NCI-H748 treated with DMSO at 0.1 percent for 48 hours (cell line): ENCODE measurements at regions not wholly inside any gene's neighbourhood (a gene's known extent, or its start where the extent isn't known, plus 50 kb on each side); places are given as distances from the start of the nearest gene placed in this dataset.
A peak's percentile ranks its signal among the peaks of the same experiment; 100 is the strongest.
"Not testable (repeated sequence)": the region's sequence is repeated elsewhere in the genome, so short reads cannot be mapped to it uniquely, and the experiment has no call there.

Experiments used
- DNase-seq: peaks from one replicate; lab custom pipeline; 2025; lab: John Stamatoyannopoulos, UW

DNA sequence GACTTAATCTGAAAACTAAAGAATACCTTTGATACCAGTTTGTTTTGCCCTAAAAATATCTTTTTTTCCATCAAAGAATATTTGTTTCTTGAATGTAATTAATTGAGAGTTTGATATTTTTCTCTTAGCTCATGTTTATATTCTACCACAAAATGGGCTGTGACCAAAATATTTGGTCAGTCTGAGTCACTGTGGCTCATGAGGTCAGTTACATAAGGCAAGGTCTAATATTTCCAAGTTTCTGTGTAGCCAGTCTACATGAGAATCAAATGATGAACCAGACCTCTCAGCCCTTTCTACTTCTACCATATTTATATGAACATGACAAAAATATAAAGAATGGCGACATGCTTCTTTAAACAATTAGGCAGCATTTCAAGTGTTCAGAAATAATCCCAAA is 83.0 kb upstream of the IVNS1ABP start:
- no peak for DNase-seq

DNA sequence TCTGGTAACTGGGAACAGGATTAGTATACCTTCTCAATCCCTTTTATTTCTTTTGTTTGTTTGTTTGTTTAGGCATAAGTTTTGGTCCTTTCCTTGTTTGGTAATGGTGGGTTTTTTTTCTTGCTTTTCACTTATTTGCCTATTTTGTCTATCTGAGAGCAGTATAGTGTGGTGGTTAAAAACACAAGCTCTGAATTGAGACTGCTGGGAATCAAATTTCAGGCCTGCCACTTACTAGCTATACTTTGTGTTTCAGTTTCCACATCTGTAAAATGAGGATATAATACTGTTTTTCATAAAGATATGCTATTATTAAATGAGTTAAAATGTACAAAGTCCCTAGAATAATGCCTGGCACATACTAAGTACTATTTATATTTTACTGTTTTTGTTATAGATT is 81.6 kb upstream of the IVNS1ABP start:
- DNase-seq, result no peak

DNA sequence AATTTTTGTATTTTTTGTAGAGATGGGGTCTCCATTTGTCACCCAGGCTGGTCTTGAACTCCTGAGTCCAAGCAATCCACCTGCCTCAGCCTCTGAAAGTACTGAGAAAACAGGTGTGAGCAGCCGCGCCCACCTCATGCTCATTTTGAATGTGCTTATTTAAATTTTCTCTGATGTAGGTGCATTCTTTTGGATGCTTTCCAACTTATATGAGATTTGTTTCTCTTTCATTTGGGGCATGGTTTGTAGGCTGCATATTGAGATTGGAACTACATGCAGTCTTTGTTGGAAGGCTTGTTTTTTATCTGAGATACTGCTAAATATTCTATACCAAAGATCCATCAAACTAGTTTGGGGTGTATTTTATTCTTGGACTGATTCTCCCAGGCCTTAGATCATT is 81.0 kb upstream of the IVNS1ABP start:
- DNase-seq, result no peak

DNA sequence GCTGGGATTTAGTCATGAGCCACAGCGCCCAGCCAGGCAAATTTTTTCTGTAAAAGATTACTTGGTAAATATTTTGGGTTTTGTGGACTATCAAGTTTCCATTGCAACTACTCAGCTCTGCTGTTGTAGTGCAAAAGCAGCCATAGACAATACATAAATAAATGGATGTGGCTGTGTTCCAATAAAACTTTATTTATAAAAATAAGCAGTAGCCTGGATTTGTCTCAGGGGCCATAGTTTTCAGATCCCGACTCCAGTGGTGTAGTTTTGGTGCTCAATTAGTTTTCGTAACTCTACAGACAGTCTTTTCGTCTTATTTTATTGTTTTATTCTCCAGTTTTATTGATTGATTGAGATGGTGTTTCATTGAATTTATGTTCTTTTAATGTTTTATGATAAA is 80.1 kb upstream of the IVNS1ABP start:
- no peak for DNase-seq

DNA sequence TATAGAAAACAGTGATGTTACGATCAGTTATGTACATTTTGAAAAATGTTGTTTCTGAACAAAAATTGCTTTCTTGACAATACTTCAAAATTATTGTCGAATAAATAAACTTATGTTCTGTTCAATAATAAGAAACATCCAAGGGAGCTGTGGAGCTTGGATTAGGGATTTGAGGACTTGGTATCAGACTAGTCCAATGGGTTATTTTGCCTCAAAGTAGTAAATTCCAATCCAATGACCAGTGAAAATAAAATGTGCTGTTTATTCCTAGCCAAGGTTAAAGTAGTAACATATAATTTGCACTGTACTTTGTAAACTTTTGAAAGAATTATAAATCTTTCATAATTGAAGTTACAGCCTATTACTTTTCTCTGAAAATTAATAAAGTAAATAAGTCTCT is 79.1 kb upstream of the IVNS1ABP start:
- no peak for DNase-seq

DNA sequence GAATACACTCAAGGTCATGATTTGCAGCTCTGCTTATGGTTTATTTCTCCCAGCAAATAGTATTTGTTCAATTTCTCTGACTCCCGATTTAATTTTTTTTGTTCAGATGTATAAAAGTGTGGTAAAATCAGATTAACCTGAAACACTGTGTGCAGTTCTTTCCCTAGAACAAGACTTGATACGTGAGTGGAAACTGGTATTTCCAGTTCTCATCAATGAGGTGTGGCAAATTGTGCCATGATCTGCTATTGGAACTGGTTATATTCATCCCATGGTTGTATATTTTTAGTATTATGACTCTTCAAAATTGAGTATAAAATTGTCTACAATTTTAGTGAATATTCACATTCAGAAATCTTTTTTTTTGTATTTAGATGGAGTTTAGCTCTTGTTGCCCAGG is 76.8 kb upstream of the IVNS1ABP start:
- DNase-seq, result peak; percentile 2

DNA sequence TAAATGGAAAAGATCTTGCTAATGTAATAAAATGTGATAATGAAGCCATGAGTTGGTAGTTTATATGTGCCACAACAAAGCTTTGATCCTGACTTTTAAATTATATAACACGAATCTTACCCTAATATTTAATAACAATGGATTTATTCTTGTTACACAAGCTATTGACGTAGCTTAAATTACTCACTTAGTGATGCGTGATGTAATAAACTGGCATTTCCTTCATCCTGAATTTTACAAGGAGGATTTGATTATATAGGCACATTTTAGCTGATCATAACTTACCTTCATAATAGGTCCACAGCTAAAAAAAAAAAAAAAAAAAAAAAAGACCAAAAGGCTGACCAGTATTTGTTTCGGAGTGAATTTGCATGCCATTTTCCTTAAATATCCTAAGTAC is 76.2 kb upstream of the IVNS1ABP start:
- no peak for DNase-seq

DNA sequence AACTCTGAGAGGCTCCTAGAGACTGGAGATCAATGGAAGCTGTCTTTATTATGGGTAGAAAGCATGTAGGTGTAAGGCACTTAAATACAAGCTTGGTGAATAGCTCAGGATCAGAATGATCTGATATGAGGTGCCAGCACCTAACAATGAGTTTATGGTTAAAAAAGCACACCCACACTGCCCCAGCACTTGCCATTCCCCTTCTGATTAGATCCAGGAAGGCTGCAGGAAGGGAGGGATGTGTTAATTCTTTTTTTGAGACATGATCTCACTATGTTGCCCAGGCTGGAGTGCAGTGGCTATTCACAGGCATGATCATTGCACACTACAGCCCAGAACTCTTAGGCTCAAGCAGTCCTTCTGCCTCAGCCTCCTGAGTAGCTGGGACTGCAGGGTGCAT is 71.8 kb upstream of the IVNS1ABP start:
- DNase-seq, result no peak

DNA sequence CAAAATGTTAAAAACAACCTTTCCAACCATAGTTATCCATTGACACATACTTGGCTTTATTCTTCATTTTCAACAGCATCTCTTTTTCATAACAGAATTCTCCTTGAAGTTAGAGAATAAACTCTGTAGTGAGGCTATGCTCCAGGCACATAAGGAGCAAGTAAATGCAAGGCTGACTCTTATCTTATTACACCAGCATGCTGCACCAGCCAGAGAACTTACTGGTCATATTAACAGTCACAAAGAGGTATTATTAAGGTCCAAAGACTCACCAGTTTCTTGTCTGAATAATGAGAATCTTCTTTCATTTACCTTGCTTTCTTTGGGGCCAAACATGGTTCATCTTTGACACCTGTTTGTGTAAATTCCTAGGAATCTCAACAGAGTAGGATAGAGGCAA is 71.3 kb upstream of the IVNS1ABP start:
- DNase-seq, result no peak

DNA sequence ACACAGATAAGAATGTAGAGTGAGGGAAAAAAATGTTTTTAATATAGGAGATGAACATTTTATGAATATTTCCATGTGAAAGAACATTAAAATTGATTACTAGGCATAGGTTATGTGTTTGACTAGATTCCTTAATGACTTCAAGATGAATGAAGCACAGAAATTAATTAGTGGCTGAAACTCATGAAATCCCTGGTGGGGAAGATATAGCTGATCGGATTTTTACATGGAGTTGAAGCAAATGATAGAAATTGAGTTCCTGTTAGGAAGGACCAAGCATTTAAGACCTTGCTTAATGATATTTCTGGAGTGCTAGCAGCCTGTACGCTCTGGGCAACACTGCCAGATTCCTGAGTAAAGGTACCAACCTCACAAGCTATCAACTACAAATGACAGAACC is 68.9 kb upstream of the IVNS1ABP start:
- DNase-seq, result no peak

DNA sequence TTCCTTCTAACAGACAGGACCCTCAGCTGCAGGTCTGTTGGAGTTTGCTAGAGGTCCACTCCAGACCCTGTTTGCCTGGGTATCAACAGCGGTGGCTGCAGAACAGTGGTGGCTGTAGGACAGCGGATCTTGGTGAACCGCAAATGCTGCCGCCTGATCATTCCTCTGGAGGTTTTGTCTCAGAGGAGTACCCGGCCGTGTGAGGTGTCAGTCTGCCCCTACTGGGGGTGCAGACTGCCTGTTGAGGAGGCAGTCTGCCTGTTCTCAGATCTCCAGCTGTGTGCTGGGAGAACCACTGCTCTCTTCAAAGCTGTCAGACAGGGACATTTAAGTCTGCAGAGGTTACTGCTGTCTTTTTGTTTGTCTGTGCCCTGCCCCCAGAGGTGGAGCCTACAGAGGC is 66.8 kb upstream of the IVNS1ABP start:
- DNase-seq, result not testable (repeated sequence)

DNA sequence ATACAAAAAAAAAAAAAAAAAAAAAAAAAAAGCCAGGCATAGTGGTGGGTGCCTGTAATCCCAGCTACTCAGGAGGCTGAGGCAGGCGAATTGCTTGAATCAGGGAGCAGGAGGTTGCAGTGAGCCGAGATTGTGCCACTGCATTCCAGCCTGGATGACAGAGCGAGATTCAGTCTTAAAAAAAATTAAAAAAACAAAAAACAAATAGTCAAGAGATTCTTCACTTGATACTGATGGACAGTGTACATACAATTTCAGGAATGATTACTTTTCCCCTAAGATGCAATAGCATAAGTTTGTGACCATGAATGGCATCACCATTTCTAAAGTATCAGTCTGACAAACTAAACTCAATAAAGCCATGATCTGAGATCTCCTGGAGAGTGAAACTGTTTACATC is 60.8 kb upstream of the IVNS1ABP start:
- DNase-seq, result no peak

DNA sequence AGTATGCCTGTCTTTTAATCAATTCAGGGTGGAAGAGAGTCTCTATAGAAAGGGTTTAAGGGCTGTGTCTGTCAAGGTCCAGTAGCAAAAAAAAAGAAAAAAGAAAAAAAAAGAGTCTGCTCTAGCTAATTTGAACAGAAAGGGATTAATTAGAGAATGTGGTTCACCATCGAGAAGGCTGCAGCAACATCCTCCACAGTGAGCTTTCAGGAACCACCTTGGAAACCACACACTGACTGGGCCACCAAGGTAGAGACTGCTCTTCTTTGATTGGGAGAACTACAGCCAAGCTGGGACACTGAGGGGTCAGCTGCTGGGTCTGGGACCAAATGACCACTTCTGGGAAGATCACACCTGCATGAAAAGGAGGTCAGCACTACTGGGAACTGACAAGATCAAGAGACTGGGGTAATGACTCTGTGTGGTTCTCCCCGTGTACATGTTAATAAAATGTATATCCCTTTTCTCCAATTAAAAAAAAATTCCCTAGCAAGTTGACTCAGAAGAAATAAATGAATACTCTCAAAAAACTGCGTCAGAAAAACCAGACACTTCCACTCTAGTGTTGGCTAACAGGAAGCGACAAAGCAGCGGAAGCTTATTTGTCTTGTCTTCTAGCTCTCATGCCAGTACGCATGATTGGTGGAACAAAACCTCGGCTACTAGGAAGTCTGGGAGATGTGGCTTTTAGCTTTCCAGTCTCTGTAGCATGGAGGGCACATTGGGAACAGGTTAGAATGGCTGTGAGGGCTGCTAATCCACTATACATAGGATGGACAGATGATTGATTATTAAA is 60.0 kb upstream of the IVNS1ABP start:
- DNase-seq, result no peak

DNA sequence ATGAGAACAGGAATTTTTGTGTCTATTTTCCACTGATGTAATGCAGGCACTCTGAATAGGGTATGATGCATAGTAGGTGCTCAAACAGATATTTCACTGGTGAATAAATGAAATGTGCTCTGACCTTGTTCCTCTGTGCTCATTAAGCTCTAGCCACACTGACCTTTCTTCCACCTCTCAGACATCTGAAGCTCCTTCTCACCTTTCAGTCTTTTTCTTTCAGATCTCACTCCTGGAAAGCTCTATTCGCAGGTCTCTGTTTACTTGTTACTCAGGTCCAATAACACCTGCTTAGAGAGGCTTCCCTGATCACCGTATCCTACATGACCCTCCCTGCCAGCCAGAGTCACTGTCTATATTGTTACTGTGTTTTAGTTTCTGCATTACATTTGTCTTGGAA is 59.2 kb upstream of the IVNS1ABP start:
- DNase-seq, result peak; percentile 2

DNA sequence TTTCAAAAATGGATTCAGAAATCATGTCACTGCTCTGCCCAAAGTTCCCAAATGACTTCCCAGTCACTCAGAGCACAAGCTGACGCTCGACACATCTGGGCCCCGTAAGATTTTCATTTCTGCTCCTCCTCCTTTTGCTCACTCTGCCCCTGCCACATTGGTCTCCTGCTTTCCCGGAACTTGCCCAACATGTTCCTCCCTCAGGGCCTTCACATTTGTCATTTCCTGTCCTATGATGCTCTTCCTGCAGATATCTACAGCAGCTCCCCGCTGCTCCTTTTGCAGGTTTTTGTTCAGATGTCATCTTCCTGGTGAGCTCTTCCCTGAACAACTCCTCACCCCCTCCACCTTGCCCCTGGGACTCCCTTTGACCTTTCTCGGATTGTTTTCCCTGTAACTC is 58.5 kb upstream of the IVNS1ABP start:
- DNase-seq, result no peak

DNA sequence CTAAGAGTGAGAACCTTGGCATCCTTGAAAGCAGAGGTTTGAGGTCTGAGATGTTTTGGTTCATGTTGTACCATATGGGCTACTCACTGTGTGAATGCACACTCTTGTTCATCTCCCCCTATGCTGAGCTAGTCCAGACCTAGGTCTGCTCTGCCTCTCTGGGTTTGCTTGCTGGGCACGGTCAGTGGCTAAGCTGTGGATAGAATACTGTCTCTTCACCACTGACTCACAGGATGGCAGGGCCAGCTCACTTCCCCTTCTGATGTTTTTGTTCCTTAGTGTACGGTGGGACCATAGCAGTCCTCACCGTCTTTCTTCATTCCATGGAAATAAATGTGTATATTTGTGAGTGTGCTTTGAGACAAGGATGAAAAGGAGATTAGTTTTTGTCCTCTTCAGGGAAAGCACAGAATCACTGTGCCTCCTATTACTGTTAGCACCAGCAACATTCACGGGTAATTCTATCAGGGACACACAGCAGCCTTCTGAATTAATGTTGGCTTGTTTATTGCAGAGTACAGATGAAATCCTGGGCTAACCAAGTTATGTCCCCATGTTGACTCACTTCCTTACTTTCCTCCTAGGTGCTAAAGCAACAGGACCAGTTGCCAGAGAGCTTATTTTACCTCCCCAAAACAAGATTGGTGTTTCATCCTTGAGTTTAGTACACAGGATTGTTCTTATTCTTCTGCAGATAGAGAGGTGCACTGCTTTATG is 56.9 kb upstream of the IVNS1ABP start:
- no peak for DNase-seq

DNA sequence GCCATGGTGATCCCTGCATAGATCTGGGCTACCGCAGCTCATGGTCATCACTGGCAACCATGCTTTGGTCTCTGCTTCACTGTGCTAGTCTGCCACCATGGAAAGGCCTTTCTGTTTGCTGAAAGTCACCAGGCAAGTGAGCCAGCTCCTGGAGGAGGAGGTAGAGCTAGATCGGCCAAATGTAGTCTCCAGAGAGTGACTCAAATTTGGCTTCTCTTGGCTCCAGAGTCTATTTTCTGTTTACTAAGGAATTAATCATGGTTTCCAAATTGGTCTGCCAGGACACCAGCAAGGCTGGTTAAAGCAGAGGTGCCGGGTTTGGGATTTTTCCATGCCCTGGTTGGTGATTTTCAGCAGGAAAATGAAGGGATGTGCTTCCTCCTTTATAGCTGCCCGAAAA is 52.7 kb upstream of the IVNS1ABP start:
- no peak for DNase-seq

DNA sequence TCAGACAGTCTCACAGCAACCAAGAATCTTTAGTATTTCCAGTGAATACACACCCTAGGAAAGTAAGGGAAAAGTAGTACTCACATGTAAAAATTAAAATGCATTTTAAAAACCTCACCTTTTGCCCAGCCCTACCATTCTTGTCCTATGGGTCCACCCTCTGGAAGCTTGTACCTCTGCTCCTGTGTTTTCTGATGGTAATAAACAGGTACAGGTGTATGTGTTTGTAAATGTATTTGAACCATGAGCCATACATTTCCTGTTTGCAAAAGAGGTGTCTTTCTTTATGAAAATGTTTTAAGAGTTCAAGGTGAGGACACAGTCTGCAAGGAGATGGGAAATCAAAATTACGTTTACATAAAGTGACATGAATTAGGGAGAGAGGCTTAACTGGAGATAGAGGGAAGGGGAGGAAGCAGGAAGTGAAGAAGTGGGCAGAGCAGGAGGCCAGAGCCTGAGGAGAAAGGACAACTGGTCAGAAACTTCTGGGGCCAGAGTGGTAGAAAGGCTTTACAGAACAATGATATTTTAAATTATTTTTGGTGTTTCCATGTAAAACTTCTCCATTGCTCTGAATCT is 52.0 kb upstream of the IVNS1ABP start:
- DNase-seq, result no peak

DNA sequence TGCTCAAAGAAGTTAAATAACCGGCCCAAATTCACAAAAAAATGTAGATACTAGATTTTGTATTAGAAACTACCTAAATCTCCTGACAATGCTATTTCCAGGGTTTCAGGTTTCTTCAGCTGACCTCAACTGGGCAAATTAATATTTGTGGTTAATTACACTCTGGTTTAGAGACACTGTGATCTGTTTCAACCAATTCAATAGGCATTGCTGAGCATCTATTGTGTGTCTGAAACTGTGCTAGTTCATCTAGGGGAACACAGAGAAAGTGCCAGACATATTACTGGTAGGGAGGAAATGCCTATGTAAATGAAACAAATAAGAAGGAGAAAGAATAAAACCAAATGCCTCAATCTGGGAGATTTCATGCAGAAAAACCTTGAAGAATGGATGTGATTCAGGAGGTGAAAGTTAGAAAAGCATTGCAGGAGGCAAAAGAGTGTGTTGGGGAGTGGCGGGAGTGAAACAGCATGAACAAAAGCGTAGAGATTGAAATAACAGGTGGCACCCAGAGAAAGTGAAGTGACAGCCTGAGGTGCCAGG is 51.3 kb upstream of the IVNS1ABP start:
- no peak for DNase-seq

DNA sequence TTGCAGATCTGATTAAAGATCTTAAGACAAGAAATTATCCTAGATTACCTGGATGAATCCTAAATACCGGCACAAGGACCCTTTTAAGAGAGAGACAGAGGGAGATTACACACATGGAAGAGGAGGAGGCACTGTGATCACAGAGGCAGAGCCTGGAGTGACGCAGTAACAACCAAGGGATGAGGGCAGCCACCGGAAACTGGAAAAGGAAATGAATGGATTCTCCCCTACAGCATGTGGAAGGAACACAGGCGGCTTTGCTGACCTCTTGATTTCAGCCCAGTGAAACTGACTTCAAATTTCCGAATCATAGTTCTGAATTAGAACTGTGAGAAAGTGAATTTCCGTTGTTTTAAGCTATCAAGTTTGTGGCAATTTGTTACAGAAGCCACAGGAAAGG is 50.2 kb upstream of the IVNS1ABP start:
- no peak for DNase-seq
